Kidney tubule cell (primary cell): ENCODE measurements at regions not wholly inside any gene's neighbourhood (a gene's known extent, or its start where the extent isn't known, plus 50 kb on each side); places are given as distances from the start of the nearest gene placed in this dataset.
"Not testable (repeated sequence)": the region's sequence is repeated elsewhere in the genome, so short reads cannot be mapped to it uniquely, and the experiment has no call there.

Experiments used
- DNase-seq: peaks from one replicate; pipeline ENCODE4 v3.0.0-alpha.2; 2018; ENCODE audit warnings: low spot score

- not testable (repeated sequence) for DNase-seq
Observed at GRCh38 chr6:142016666-142017065, 116.1 kb upstream of the GJE1 start.

- not testable (repeated sequence) for DNase-seq
Observed at GRCh38 chr6:142015463-142015862, 117.3 kb upstream of the GJE1 start.

- no peak for DNase-seq
Observed at GRCh38 chr6:142015011-142015410, 117.7 kb upstream of the GJE1 start.

- peak; percentile 97 for DNase-seq
Observed at GRCh38 chr6:142014515-142014914, 118.2 kb upstream of the GJE1 start.

- DNase-seq, result peak; percentile 91
Observed at GRCh38 chr6:142013875-142014495, 118.7 kb upstream of the GJE1 start.

- peak; percentile 94 for DNase-seq
Observed at GRCh38 chr6:142013287-142013686, 119.4 kb upstream of the GJE1 start.

- DNase-seq, result no peak
Observed at GRCh38 chr6:142011775-142012174, 121.0 kb upstream of the GJE1 start.

GRCh38 chr6:142011156-142011555 lies 121.6 kb upstream of the GJE1 start:
- no peak for DNase-seq

GRCh38 chr6:142009647-142010046 lies 123.1 kb upstream of the GJE1 start:
- DNase-seq, result peak; percentile 38

- no peak for DNase-seq
Observed at GRCh38 chr6:142008781-142009180, 123.9 kb upstream of the GJE1 start.

- DNase-seq, result no peak
Observed at GRCh38 chr6:142008016-142008735, 124.5 kb upstream of the GJE1 start.

GRCh38 chr6:142005021-142005420 lies 127.7 kb upstream of the GJE1 start:
- no peak for DNase-seq

- no peak for DNase-seq
Observed at GRCh38 chr6:142002825-142003405, 129.8 kb upstream of the GJE1 start.

- no peak for DNase-seq
Observed at GRCh38 chr6:141996823-141997222, 135.9 kb upstream of the GJE1 start.

- no peak for DNase-seq
Observed at GRCh38 chr6:141992109-141992508, 140.6 kb upstream of the GJE1 start.

GRCh38 chr6:141990840-141991239 lies 141.9 kb upstream of the GJE1 start:
- no peak for DNase-seq

GRCh38 chr6:141989706-141989959 lies 143.1 kb upstream of the GJE1 start:
- no peak for DNase-seq

GRCh38 chr6:141988954-141989705 lies 143.6 kb upstream of the GJE1 start:
- DNase-seq, result peak; percentile 82

GRCh38 chr6:141988327-141988726 lies 144.4 kb upstream of the GJE1 start:
- DNase-seq, result no peak

GRCh38 chr6:141986457-141986856 lies 146.3 kb upstream of the GJE1 start:
- DNase-seq, result no peak

GRCh38 chr6:141981190-141981589 lies 151.5 kb upstream of the GJE1 start:
- no peak for DNase-seq

- DNase-seq, result no peak
Observed at GRCh38 chr6:141977782-141978181, 154.9 kb upstream of the GJE1 start.

GRCh38 chr6:141976994-141977393 lies 155.7 kb upstream of the GJE1 start:
- DNase-seq, result no peak
